HG03378 (cell line): ENCODE measurements at regions not wholly inside any gene's neighbourhood (a gene's known extent, or its start where the extent isn't known, plus 50 kb on each side); places are given as distances from the start of the nearest gene placed in this dataset.
"Not testable (repeated sequence)": the region's sequence is repeated elsewhere in the genome, so short reads cannot be mapped to it uniquely, and the experiment has no call there.

ENCODE experiments used
- ATAC-seq: cut with Tn5 transposase; IDR thresholded peaks from one replicate; pipeline ENCODE4 v1.9.1; 2021; ENCODE audit warnings: mild to moderate bottlenecking, moderate library complexity; ENCODE audit not compliant: unreplicated experiment

- ATAC-seq, result no peak
These were observed 164.2 kb downstream of the PRL start for GRCh38 chr6:22132656-22133055.

DNA sequence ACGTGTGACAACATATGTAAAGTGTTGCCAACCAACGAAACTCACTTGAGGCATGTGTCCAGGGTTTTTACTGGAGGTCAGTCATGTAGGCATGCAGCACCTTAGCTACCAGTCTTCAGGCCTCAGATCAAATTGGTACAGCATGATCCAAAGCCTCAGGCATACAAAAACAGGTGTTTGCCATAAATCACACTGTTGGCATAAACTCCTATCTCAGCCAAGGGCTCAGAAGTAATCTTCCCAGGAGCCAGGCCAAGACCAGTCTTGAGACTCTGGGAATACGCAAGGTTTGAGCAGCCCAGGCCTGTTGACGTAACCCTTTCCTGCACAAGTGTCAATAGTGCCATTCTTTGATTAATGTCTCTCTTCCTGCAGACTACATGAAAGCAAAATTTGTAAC, 163.5 kb downstream of the PRL start:
- no peak for ATAC-seq

- no peak for ATAC-seq
These were observed 162.5 kb downstream of the PRL start for GRCh38 chr6:22134308-22134707.

DNA sequence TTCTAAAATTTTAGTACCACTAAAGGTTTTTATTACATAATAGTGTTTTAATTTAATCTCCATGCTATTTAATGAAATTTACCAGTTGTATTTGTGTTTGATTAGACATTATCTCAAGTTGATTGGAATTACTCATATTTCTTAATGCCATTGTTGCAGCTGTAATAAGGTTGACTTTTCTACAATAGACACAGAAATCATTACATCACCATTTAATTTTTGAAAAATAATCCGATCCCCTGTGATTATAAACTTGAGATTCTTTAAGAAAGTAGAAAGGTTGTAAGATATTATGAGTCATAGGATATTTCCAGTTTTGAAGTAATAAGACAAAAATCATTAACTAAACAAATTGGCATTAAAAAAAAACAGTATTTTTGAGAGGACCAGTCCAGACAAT, 161.4 kb downstream of the PRL start:
- no peak for ATAC-seq

DNA sequence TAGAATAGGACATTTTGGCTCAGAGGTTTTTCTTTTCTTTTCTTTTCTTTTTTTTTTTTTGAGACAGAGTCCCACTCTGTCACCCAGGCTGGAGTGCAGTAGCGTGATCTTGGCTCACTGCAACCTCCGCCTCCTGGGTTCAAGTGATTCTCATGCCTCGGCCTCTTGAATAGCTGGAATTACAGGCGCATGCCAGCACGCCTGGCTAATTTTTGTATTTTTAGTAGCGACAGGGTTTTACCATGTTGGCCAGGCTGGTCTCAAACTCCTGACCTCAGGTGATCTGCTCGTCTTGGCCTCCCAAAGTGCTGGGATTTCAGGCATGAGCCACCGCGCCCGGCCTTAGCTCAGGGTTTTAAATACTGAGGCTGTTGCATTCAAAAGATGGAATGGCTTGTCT, 156.1 kb downstream of the PRL start:
- ATAC-seq, result not testable (repeated sequence)

- ATAC-seq, result no peak
These were observed 155.5 kb downstream of the PRL start for GRCh38 chr6:22141241-22141745.

GRCh38 chr6:22142856-22143255, 154.0 kb downstream of the PRL start:
- ATAC-seq, result no peak

GRCh38 chr6:22145376-22145775, 151.5 kb downstream of the PRL start:
- ATAC-seq, result no peak

- no peak for ATAC-seq
These were observed 150.8 kb downstream of the PRL start for GRCh38 chr6:22145823-22146677.

DNA sequence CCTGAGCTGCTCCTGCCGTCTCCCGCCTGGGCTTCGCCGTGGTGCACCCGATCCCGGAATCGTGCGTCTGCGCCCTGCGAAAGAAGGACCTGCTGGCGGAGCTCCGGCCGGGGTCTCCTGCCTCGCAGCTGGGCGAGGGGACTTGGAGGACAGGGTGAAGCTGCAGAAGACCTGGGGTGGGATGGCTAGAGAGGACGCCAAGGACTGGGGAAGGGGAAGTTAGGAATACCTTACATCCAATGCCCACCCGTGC, 150.2 kb downstream of the PRL start:
- ATAC-seq, result no peak

GRCh38 chr6:22146931-22147701, 149.7 kb downstream of the PRL start:
- no peak for ATAC-seq

DNA sequence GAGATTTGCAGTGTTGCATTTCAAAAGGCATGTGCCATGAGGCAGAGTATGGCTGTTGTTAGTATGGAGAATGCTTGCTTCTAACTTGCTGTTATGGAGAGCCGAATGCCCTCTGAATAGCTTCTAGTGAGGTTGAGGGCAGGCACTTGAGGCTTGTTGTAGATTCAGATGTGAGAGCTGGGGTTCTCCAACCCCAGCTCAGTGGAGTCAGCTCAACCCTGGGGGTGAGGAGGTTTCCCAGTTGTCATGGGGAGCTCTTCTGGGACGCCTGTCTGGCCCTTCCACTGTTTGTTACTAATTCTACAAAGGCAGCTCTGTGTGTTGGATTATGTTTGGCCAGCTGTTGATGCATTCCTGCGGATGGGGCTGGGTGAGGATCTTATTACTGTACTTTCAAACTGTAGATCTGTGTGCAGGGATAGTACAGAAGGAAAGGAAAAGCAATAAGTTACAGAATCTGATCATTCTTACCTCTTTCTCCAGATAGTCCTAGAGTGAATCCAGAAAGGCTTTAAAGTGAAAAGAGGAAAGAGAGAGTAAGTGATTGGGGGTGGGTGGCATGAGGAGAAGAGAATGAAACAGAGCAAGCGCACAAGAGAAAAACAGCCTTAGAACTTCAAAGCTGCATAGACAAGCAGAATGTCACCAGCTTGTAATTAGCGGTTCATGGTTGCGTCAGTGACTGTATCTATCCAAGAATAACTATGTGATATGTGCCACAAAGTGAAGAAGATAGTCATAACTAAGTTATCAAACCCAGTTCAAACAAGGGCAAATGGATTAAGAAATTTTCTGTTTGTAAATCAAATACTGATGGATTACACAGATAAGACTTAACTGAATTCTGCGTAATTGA, 148.7 kb downstream of the PRL start:
- ATAC-seq, result no peak

GRCh38 chr6:22149096-22149495, 147.7 kb downstream of the PRL start:
- no peak for ATAC-seq

- ATAC-seq, result no peak
These were observed 147.1 kb downstream of the PRL start for GRCh38 chr6:22149501-22150367.

DNA sequence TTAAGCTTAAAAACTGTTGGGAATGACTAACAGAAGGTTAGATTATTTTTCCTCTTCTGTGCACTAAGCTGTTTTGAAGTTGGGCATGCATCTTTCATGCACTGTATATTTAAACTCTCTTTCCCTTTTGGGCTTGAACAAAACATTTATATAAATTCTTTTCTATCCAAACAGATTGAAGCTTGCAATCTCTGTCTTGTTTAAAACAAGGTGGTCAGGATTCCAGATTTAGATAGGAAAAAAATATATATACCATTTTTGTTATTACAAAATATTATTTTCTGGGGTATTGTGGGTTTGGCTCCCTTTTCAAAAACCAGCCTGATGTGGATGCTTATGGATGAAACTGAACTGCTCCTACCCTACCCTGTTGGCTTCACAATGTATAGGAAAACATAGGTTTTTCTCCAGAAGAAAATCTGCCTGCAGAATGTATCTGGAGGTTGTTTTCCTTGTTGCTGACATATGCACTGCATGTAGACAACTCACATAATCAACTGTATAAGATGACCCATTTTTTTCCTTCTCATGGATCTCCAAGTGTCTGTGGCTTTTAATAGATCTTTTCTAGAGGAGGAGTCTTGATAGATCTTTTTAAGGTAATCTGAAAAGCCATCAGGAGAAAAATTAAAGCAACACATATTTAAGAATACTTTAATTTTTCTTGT, 146.3 kb downstream of the PRL start:
- no peak for ATAC-seq

DNA sequence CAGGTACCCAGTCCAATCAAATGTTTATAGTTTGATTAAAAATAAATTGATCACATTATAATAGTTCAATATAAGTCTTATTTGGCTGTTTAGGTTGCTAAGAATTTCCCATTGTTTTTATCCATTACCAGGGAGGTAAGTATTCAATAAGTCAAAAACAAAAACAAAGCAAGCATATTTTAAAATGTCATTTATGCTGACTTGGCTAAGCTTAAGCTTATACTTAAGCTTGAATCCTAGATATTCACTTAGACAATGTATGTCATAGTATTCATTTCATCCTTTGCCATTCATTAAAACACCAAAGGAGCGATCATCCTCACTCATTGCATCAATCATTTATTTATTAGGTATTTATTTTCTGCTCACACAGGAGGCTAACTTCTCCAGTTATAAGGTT, 144.9 kb downstream of the PRL start:
- ATAC-seq, result no peak

DNA sequence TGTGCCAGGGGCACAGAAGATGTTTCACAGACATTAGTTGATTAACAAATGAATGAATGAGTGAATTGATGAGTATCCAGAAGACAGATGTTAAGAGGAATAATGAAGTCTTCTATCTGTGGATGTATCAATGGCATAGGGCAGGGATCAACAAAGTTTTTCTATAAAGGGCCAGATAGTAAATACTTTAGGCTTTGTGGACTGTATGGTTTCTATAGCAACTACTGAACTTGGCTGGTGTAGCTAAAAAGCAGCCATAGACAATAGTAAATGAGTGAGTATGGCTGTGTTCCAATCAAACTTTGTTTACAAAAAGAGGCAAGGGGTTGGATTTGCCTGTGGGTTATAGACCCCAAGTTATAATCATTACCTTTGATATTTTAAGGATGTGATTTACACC, 144.0 kb downstream of the PRL start:
- no peak for ATAC-seq

DNA sequence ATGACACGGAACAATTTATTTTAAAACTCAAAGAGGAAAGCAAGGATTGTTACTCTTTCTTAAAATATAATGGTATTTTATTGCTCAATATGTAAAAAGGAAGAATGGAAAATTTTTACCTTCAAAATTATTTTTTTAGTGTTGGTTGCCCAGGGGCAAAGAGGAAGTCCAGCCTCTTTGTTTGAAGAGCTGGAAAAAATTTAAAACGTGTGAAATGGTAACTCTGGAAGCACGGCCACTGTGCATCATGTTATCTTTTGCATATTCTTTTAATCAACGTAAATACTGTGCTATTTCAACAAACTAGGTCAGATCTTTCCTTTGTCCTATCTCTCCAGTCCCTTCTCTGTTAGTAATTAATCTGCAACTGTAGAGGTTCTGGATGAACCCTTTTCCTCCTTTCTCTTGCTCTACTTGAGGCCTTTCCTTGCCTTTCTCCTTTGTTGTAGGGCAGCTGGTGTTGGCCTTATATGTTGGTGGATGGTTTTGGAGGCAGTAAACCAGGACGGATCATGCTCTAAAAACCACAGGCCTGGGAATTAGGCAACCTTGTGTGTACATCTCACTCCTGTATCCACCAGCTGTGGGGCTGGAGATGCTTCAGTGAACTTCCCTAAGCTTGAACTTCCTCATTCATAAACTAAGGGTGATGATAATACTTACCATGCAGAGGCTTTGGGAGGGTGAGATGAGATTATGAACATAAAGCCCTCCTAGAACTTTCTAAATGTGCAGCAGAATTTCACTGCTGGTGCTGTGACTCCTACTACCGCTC, 143.3 kb downstream of the PRL start:
- no peak for ATAC-seq

GRCh38 chr6:22155551-22155950, 141.3 kb downstream of the PRL start:
- ATAC-seq, result no peak
